WERI-Rb-1 (cell line): ENCODE measurements at regions not wholly inside any gene's neighbourhood (a gene's known extent, or its start where the extent isn't known, plus 50 kb on each side); places are given as distances from the start of the nearest gene placed in this dataset.
"Not testable (repeated sequence)": the region's sequence is repeated elsewhere in the genome, so short reads cannot be mapped to it uniquely, and the experiment has no call there.

ENCODE experiments used
- DNase-seq: peaks from one replicate; pipeline ENCODE4 v3.0.0-alpha.2; 2020
- H3K27ac ChIP-seq: fragments of 250-450 bp; sonication (Bioruptor Pico); 2 replicates; pipeline ENCODE4 v1.5.1; 2020; ENCODE audit warnings: mild to moderate bottlenecking, moderate library complexity
- H3K27me3 ChIP-seq: fragments of 250-450 bp; sonication (Bioruptor Pico); 2 replicates; pipeline ENCODE4 v1.5.1; 2021; ENCODE audit warnings: mild to moderate bottlenecking, low read depth, moderate library complexity; ENCODE audit not compliant: insufficient read depth, severe bottlenecking
- H3K36me3 ChIP-seq: fragments of 250-450 bp; sonication (Bioruptor Pico); 2 replicates; pipeline ENCODE4 v1.5.1; 2020; ENCODE audit warnings: mild to moderate bottlenecking, moderate library complexity
- H3K4me3 ChIP-seq: 2 replicates; pipeline ENCODE4 v1.5.1; 2011; ENCODE audit warnings: low read depth, mild to moderate bottlenecking, control low read depth, low read length
- H3K9me3 ChIP-seq: fragments of 250-450 bp; sonication (Bioruptor Pico); 2 replicates; pipeline ENCODE4 v1.5.1; 2021; ENCODE audit warnings: mild to moderate bottlenecking, moderate library complexity; ENCODE audit not compliant: severe bottlenecking
- TF ChIP-seq, protein P1 (sequence below): IDR thresholded peaks from 2 replicates; pipeline ENCODE4 v1.5.1; 2011; ENCODE audit warnings: low read depth, mild to moderate bottlenecking, control low read depth, inconsistent platforms, low read length

DNA sequence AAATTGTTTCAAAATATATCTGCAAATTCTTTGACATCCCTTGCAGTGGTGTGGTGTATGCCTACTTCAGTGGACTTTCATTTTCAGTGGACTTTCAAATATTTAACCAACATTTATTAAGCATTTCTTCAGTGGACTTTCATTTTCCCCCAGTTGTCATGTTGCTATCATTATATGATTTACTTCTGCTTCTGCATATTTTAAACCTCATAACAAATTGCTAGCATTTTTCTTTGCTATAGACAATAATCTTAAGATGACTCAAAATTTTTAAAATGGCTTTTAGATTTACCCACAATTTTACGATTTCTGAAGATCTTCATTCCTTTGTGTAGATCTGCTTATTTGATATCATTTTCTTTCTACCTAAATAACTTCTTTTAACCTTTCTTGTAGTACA, 592.7 kb upstream of the SLC35B3 start:
- no peaks in the 10 kb centered on the region for H3K9me3 ChIP-seq
- no peak for DNase-seq
- TF ChIP-seq, protein P1, sequence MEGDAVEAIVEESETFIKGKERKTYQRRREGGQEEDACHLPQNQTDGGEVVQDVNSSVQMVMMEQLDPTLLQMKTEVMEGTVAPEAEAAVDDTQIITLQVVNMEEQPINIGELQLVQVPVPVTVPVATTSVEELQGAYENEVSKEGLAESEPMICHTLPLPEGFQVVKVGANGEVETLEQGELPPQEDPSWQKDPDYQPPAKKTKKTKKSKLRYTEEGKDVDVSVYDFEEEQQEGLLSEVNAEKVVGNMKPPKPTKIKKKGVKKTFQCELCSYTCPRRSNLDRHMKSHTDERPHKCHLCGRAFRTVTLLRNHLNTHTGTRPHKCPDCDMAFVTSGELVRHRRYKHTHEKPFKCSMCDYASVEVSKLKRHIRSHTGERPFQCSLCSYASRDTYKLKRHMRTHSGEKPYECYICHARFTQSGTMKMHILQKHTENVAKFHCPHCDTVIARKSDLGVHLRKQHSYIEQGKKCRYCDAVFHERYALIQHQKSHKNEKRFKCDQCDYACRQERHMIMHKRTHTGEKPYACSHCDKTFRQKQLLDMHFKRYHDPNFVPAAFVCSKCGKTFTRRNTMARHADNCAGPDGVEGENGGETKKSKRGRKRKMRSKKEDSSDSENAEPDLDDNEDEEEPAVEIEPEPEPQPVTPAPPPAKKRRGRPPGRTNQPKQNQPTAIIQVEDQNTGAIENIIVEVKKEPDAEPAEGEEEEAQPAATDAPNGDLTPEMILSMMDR, result no peak
- no peak overlapping the region for H3K27ac ChIP-seq
- H3K36me3 ChIP-seq, result no peaks in the 10 kb centered on the region
- H3K4me3 ChIP-seq, result no peak overlapping the region
- H3K27me3 ChIP-seq, result no peaks in the 10 kb centered on the region

DNA sequence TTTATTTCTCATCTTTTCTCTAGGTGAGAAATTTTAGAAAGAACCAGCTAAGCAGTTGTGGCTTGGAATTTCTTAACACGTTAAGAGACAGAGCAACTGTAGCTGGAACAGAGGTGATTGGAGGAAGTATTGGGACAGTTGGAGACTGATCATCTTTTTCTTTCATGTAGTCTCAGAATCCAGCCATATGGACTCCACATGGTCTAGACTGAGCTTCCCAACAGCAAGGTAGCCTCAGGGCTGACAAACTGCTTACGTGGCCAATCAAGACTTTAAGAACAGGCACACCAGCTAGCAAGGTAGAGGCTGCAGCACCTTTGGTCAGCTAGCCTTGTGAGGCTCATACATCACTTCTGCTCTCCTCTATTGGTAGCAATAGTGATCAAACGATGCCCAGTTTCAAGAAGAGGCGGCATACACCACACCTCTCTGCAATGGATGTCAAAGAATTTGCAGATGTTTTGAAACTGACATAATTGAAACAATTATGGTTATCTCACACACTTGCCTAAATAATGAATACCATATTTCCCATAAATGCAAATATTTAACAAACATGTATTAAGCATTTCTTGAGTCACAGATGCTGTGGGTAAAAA, 590.5 kb upstream of the SLC35B3 start:
- DNase-seq, result no peak
- H3K36me3 ChIP-seq, result no peaks in the 10 kb centered on the region
- TF ChIP-seq, protein P1, result no peak
- H3K4me3 ChIP-seq, result no peak overlapping the region
- no peaks in the 10 kb centered on the region for H3K27me3 ChIP-seq
- no peaks in the 10 kb centered on the region for H3K9me3 ChIP-seq
- H3K27ac ChIP-seq, result no peak overlapping the region

DNA sequence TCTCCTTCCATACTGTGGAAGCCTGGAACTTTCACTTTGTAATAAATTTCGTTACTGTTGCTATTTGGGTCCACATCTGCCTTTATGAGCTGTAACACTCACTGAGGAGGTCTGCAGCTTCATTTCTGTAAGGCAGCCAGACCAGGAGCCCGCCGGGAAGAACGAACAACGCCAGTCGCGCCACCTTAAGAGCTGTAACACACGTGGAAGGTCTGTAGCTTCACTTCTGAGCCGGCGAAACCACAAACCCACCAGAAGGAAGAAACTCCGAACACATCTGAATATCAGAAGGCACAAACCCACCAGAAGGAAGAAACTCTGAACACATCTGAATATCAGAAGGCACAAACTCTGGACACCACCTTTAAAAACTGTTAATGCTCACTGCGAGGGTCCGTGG, 589.9 kb upstream of the SLC35B3 start:
- Histone ChIP-seq H3K36me3 (no peaks in the 10 kb centered on the region), H3K9me3 (no peaks in the 10 kb centered on the region), H3K4me3 (no peak overlapping the region), H3K27me3 (no peaks in the 10 kb centered on the region), H3K27ac (no peak overlapping the region)
- no peak for DNase-seq
- TF ChIP-seq, protein P1, result no peak

DNA sequence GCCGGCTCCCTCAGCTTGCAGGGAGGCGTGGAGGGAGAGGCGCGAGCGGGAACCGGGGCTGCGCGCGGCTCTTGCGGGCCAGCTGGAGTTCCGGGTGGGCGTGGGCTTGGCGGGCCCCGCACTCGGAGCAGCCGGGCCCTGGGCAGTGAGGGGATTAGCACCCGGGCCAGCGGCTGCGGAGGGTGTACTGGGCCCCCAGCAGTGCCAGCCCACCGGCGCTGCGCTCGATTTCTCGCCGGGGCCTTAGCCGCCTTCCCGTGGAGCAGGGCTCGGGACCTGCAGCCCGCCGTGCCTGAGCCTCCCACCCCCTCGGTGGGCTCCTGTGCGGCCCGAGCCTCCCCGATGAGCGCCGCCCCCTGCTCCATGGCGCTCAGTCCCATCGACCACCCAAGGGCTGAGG, 588.9 kb upstream of the SLC35B3 start:
- H3K27ac ChIP-seq, H3K27me3 ChIP-seq, H3K9me3 ChIP-seq, H3K4me3 ChIP-seq, H3K36me3 ChIP-seq, DNase-seq: not testable (repeated sequence)

DNA sequence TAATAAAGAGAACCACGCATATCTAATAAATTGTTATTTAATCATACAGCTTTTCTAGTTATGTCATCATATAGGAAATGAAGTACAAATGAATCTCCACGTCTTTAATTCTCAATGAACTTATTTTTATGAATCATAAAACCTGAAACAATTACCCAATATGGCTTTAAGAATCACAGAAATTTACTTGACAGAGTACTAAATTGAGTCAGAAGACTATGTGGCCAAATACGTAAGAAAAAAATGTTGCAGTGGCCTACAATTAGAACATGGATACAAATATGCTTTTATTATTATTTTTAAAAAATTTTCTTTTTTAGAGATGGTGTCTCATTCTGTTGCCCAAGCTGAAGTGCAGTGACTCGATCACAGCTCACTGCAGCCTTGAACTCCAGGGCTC, 584.7 kb upstream of the SLC35B3 start:
- no peaks in the 10 kb centered on the region for H3K9me3 ChIP-seq
- H3K27me3 ChIP-seq, result no peaks in the 10 kb centered on the region
- DNase-seq, result no peak
- H3K36me3 ChIP-seq, result no peaks in the 10 kb centered on the region
- TF ChIP-seq, protein P1, result no peak
- H3K4me3 ChIP-seq, result no peak overlapping the region
- no peak overlapping the region for H3K27ac ChIP-seq

DNA sequence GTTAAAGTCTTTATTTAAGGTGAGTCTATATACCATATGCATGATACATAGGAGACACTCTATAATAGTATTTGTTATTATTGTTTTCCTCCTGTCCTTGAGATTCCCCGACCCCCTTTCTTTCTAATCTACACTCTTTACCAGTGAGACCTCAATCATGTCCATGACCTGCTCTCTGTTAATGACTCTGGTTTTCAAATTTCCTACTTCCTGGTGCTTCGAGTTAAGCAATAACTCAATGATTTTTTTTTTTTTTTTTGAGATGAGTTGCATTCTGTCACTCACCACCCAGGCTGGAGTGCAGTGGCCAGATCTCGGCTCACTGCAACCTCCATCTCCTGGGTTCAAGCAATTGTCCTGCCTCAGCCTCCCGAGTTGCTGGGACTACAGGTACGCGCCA, 574.6 kb upstream of the SLC35B3 start:
- Histone ChIP-seq H3K9me3 (no peaks in the 10 kb centered on the region), H3K27me3 (peaks cover 4% of the 10 kb centered on the region), H3K36me3 (no peaks in the 10 kb centered on the region), H3K27ac (no peak overlapping the region), H3K4me3 (no peak overlapping the region)
- DNase-seq, result no peak
- TF ChIP-seq, protein P1, result no peak
